ENCODE measurements at regions not wholly inside any gene's neighbourhood (a gene's known extent, or its start where the extent isn't known, plus 50 kb on each side); places are given as distances from the start of the nearest gene placed in this dataset.
"Not testable (repeated sequence)": the region's sequence is repeated elsewhere in the genome, so short reads cannot be mapped to it uniquely, and the experiment has no call there.

DNA sequence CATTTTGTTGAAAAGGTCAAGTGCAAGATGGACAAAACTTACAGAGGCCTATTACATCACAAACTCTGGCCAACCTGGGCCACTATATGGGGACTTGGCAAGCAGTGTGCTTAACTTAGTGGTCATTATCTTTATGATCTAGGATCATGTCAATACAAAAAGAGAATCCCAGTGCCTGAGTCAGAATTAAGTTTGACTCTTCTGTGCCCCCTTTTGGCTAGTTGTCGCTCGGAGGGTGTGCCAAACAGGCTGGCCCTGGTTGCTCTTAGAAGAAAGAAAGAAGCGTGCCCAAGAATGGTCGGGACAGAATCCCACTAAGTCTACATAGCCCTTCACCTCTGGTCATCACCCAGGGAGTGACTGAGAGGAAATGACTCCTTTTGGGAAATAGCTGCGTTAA is 100.1 kb downstream of the EIF4E start:
- TF ChIP-seq, protein P1, sequence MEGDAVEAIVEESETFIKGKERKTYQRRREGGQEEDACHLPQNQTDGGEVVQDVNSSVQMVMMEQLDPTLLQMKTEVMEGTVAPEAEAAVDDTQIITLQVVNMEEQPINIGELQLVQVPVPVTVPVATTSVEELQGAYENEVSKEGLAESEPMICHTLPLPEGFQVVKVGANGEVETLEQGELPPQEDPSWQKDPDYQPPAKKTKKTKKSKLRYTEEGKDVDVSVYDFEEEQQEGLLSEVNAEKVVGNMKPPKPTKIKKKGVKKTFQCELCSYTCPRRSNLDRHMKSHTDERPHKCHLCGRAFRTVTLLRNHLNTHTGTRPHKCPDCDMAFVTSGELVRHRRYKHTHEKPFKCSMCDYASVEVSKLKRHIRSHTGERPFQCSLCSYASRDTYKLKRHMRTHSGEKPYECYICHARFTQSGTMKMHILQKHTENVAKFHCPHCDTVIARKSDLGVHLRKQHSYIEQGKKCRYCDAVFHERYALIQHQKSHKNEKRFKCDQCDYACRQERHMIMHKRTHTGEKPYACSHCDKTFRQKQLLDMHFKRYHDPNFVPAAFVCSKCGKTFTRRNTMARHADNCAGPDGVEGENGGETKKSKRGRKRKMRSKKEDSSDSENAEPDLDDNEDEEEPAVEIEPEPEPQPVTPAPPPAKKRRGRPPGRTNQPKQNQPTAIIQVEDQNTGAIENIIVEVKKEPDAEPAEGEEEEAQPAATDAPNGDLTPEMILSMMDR (IDR thresholded peaks at IDR 0.05; ENCODE audit: extremely low read depth, insufficient read depth, missing control alignments), result peak; percentile 35
- no peak for DNase-seq (ENCODE audit: low spot score)
- in situ Hi-C loops (cut with MboI; ENCODE audit: low pct_unique_long_range_greater_than_20kb, low sequenced_read_pairs, unreplicated experiment), result no loop called here

DNA sequence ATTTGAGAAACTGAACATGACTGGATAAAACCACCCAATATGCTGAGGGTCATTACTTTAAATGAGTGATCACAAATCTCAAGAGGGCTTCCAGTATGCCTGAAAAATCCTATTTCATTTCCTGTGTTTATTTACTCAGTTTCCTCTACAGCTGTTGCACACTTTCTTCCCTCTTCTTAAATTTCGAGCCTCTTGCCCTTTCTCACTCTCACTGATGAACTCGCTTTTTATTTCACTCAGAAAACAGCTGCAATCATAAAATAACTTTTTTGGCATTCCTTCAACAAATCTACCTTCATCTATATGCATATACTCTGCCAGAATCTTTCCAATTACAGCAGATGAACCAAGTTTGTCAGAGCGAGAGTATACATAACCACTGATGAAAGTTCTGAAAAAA is 101.3 kb downstream of the EIF4E start:
- in situ Hi-C loops (cut with MboI; ENCODE audit: low pct_unique_long_range_greater_than_20kb, low sequenced_read_pairs, unreplicated experiment), result no loop called here
- no peak for DNase-seq (ENCODE audit: low spot score)
- TF ChIP-seq, protein P1 (IDR thresholded peaks at IDR 0.05; ENCODE audit: extremely low read depth, insufficient read depth, missing control alignments), result no peak

DNA sequence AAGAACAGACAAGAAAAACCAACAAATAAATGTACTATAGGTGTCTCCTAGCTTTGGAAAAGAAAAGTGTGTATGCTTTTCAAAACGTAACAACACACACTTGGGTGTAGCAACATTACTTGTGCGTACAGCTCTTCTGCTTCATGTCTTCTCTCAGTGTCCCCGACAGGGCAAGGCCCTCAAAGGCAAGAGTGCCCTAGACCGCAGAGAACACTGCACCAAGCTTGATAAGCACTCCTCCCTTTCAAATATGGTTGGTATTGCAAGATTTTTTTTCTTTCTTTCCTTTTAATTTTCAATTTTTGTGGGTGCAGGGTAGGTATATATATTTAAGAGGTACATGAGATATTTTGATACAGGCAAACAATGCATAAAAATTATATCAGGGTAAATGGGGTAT is 106.8 kb downstream of the EIF4E start:
- DNase-seq (ENCODE audit: low spot score), result no peak
- TF ChIP-seq, protein P1 (IDR thresholded peaks at IDR 0.05; ENCODE audit: extremely low read depth, insufficient read depth, missing control alignments), result no peak
- in situ Hi-C loops (cut with MboI; ENCODE audit: low pct_unique_long_range_greater_than_20kb, low sequenced_read_pairs, unreplicated experiment), result no loop called here

DNA sequence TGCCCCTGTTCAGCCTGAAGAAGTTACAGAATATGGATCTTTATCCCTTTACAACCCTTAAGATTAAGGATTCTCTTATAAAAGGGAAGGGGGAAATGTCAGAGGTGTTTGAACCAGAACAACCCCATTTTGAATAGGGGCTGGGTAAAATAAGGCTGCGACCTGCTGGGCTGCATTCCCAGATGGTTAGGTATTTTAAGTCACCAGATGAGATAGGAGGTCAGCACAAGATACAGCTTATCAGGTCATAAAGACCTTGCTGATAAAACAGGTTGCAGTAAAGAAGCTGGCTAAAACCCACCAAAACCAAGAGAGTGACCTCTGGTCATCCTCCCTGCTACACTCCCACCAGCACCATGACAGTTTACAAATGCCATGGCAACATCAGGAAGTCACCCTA is 110.8 kb downstream of the EIF4E start:
- DNase-seq (ENCODE audit: low spot score); in situ Hi-C loops (cut with MboI; ENCODE audit: low pct_unique_long_range_greater_than_20kb, low sequenced_read_pairs, unreplicated experiment): not testable (repeated sequence)

DNA sequence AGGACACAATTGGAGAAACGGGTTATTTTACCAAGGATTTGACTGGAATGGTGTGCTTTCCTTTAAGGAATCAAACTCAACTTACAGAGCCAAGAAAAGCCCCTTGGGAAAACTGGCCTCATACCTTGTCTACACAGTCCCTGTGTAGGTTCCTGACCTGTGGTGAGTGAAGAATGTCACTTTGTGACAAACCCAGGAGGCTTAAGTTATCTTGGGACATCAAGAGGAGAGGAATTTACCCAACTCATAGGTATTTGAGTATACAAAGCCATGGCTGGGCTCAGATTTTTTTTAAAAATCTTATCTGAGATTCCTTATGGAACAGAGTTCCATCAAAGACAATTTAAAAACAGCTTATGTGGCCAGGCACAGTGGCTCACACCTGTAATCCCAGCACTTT is 112.1 kb downstream of the EIF4E start:
- in situ Hi-C loops (cut with MboI; ENCODE audit: low pct_unique_long_range_greater_than_20kb, low sequenced_read_pairs, unreplicated experiment), result no loop called here
- DNase-seq (ENCODE audit: low spot score), result no peak
- TF ChIP-seq, protein P1 (IDR thresholded peaks at IDR 0.05; ENCODE audit: extremely low read depth, insufficient read depth, missing control alignments), result no peak

DNA sequence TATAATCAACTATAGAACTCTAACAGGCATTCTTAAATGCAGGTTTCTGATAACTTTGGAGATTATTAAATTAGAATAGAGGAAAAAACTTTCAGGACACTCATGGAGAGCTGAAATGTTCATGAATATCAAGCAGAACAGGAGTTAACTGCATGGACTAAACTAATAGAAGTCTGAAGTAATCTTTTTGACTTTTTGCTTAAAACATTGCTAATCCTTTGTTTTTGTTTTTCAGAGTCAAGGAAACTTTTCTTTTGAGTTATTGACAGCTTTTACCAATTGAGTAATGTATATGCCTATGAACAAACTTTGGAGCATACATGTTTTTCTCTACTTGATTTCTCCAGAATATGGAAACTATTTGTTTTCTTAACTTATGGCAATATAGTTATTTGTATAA is 112.5 kb downstream of the EIF4E start:
- DNase-seq (ENCODE audit: low spot score), result no peak
- in situ Hi-C loops (cut with MboI; ENCODE audit: low pct_unique_long_range_greater_than_20kb, low sequenced_read_pairs, unreplicated experiment), result no loop called here
- TF ChIP-seq, protein P1 (IDR thresholded peaks at IDR 0.05; ENCODE audit: extremely low read depth, insufficient read depth, missing control alignments), result no peak

DNA sequence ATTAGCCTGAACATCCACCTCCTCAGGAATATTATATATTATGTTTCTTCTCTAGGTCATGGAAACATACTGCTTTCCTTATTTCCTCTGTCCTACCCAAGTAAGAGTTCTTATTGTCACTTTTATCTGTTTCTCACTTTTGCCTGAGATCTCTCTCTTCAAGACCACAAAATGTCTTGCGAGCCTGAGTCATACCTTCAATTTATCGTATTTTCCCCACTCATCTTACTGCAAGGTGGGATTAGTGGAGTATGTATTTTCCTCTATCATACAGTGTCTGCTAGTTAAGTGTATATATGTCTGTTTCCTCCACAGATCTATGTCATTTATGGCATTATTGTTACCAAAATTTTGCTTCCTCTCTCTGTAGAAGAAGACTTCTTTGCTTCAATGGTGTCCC is 124.5 kb downstream of the EIF4E start:
- TF ChIP-seq, protein P1 (IDR thresholded peaks at IDR 0.05; ENCODE audit: extremely low read depth, insufficient read depth, missing control alignments), result no peak
- no peak for DNase-seq (ENCODE audit: low spot score)
- in situ Hi-C loops (cut with MboI; ENCODE audit: low pct_unique_long_range_greater_than_20kb, low sequenced_read_pairs, unreplicated experiment), result no loop called here
